Eye (tissue), 1 donor: ENCODE measurements at regions not wholly inside any gene's neighbourhood (a gene's known extent, or its start where the extent isn't known, plus 50 kb on each side); places are given as distances from the start of the nearest gene placed in this dataset.
A peak's percentile ranks its signal among the peaks of the same experiment; 100 is the strongest.
"Not testable (repeated sequence)": the region's sequence is repeated elsewhere in the genome, so short reads cannot be mapped to it uniquely, and the experiment has no call there.

Experiments used
- DNase-seq: peaks from one replicate; pipeline ENCODE4 v3.0.0-alpha.2; 2015

- DNase-seq = no peak
These were observed 516.1 kb upstream of the MAN1A1 start for GRCh38 chr6:119865466-119866350.

GRCh38 chr6:119862719-119863118 lies 513.2 kb upstream of the MAN1A1 start:
- no peak for DNase-seq

- DNase-seq = no peak
These were observed 509.3 kb upstream of the MAN1A1 start for GRCh38 chr6:119858901-119859300.

GRCh38 chr6:119856136-119856535 lies 506.6 kb upstream of the MAN1A1 start:
- no peak for DNase-seq

- DNase-seq = no peak
These were observed 499.1 kb upstream of the MAN1A1 start for GRCh38 chr6:119848696-119849095.

GRCh38 chr6:119845161-119845560 lies 495.6 kb upstream of the MAN1A1 start:
- no peak for DNase-seq

- DNase-seq = no peak
These were observed 494.8 kb upstream of the MAN1A1 start for GRCh38 chr6:119844387-119844786.

GRCh38 chr6:119842191-119842590 lies 492.6 kb upstream of the MAN1A1 start:
- no peak for DNase-seq

GRCh38 chr6:119838043-119838442 lies 488.5 kb upstream of the MAN1A1 start:
- DNase-seq = no peak

GRCh38 chr6:119834418-119834817 lies 484.9 kb upstream of the MAN1A1 start:
- no peak for DNase-seq

GRCh38 chr6:119832411-119832810 lies 482.9 kb upstream of the MAN1A1 start:
- no peak for DNase-seq

GRCh38 chr6:119830494-119831295 lies 481.1 kb upstream of the MAN1A1 start:
- DNase-seq = no peak

- no peak for DNase-seq
These were observed 480.5 kb upstream of the MAN1A1 start for GRCh38 chr6:119830069-119830468.

GRCh38 chr6:119829499-119829898 lies 479.9 kb upstream of the MAN1A1 start:
- DNase-seq = not testable (repeated sequence)

GRCh38 chr6:119829006-119829405 lies 479.4 kb upstream of the MAN1A1 start:
- no peak for DNase-seq

GRCh38 chr6:119821380-119821779 lies 471.8 kb upstream of the MAN1A1 start:
- DNase-seq = no peak

- DNase-seq = no peak
These were observed 469.3 kb upstream of the MAN1A1 start for GRCh38 chr6:119818876-119819275.

- DNase-seq = no peak
These were observed 465.2 kb upstream of the MAN1A1 start for GRCh38 chr6:119814609-119815400.

- DNase-seq = no peak
These were observed 452.9 kb upstream of the MAN1A1 start for GRCh38 chr6:119802464-119802863.

- no peak for DNase-seq
These were observed 451.5 kb upstream of the MAN1A1 start for GRCh38 chr6:119801056-119801455.

- no peak for DNase-seq
These were observed 451.0 kb upstream of the MAN1A1 start for GRCh38 chr6:119800526-119800925.

- peak; percentile 38 for DNase-seq
These were observed 450.3 kb upstream of the MAN1A1 start for GRCh38 chr6:119799596-119800509.
